ENCODE measurements at regions not wholly inside any gene's neighbourhood (a gene's known extent, or its start where the extent isn't known, plus 50 kb on each side); places are given as distances from the start of the nearest gene placed in this dataset.
"Not testable (repeated sequence)": the region's sequence is repeated elsewhere in the genome, so short reads cannot be mapped to it uniquely, and the experiment has no call there.

GRCh38 chr18:35890323-35890722 lies 82.2 kb upstream of the RMP24 start:
- no peak for DNase-seq (ENCODE audit: low read depth)
- no peak overlapping the region for H3K4me3 ChIP-seq (ENCODE audit: low read depth, low read length)
- no peak for TF ChIP-seq CTCF (IDR thresholded peaks at IDR 0.05; ENCODE audit: insufficient read depth, low read depth, low read length)

GRCh38 chr18:35892118-35892517 lies 80.4 kb upstream of the RMP24 start:
- DNase-seq (ENCODE audit: low read depth) = no peak
- no peak for TF ChIP-seq CTCF (IDR thresholded peaks at IDR 0.05; ENCODE audit: insufficient read depth, low read depth, low read length)

GRCh38 chr18:35897481-35897880 lies 75.0 kb upstream of the RMP24 start:
- DNase-seq (ENCODE audit: low read depth) = not testable (repeated sequence)

More at GRCh38 chr18:35892118-35892517, 80.4 kb upstream of the RMP24 start:
- no peak overlapping the region for H3K4me3 ChIP-seq (ENCODE audit: low read depth, low read length)

GRCh38 chr18:35904389-35905037 lies 68.0 kb upstream of the RMP24 start:
- H3K4me3 ChIP-seq (ENCODE audit: low read depth, low read length) = no peak overlapping the region
- no peak for TF ChIP-seq CTCF (IDR thresholded peaks at IDR 0.05; ENCODE audit: insufficient read depth, low read depth, low read length)
- no peak for DNase-seq (ENCODE audit: low read depth)

More at GRCh38 chr18:35897481-35897880, 75.0 kb upstream of the RMP24 start:
- not testable (repeated sequence) for H3K4me3 ChIP-seq (ENCODE audit: low read depth, low read length)

GRCh38 chr18:35905436-35905835 lies 67.0 kb upstream of the RMP24 start:
- TF ChIP-seq CTCF (IDR thresholded peaks at IDR 0.05; ENCODE audit: insufficient read depth, low read depth, low read length) = no peak
- DNase-seq (ENCODE audit: low read depth) = peak; percentile 3
- H3K4me3 ChIP-seq (ENCODE audit: low read depth, low read length) = no peak overlapping the region

- not testable (repeated sequence) for H3K4me3 ChIP-seq (ENCODE audit: low read depth, low read length); DNase-seq (ENCODE audit: low read depth)
Observed at GRCh38 chr18:35906291-35906690, 66.2 kb upstream of the RMP24 start.

- no peak for DNase-seq (ENCODE audit: low read depth)
- TF ChIP-seq CTCF (IDR thresholded peaks at IDR 0.05; ENCODE audit: insufficient read depth, low read depth, low read length) = no peak
- H3K4me3 ChIP-seq (ENCODE audit: low read depth, low read length) = no peak overlapping the region
Observed at GRCh38 chr18:35910327-35910726, 62.2 kb upstream of the RMP24 start.

GRCh38 chr18:35912332-35912731 lies 60.1 kb upstream of the RMP24 start:
- no peak overlapping the region for H3K4me3 ChIP-seq (ENCODE audit: low read depth, low read length)
- TF ChIP-seq CTCF (IDR thresholded peaks at IDR 0.05; ENCODE audit: insufficient read depth, low read depth, low read length) = no peak
- DNase-seq (ENCODE audit: low read depth) = no peak
